ENCODE measurements at regions not wholly inside any gene's neighbourhood (a gene's known extent, or its start where the extent isn't known, plus 50 kb on each side); places are given as distances from the start of the nearest gene placed in this dataset.

DNA sequence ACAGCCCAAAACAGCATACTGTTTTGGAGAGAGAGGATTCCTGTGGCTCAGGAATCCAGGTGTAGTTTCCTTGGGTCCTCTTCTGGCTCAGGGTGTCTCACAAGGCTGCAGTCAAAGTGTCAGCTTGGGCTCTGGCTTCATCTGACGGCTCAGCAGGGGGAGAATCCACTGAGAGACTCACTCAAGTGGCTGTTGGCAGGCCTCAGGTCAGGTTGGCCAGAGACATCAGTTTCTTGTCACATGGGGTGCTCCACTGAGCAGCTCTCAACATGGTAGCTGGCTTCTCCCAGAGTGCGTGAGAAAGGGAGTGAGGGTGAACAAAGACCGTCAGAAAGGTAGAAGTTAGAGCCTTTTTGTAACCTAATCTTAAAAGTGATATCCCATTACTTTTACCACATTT is 168.4 kb downstream of the SOCS6 start:
- Mint-ChIP-seq H3K27ac (no peak overlapping the region), H3K36me3 (ENCODE audit: insufficient read depth) (no peaks in the 10 kb centered on the region), H3K4me3 (ENCODE audit: low read depth) (no peak overlapping the region), H3K27me3 (peaks cover 21% of the 10 kb centered on the region), H3K4me1 (ENCODE audit: low read depth) (no peaks in the 10 kb centered on the region), H3K9me3 (ENCODE audit: low read depth) (no peaks in the 10 kb centered on the region)
- no peak for DNase-seq (ENCODE audit: low spot score, unreplicated experiment)
- TF ChIP-seq, protein P1, sequence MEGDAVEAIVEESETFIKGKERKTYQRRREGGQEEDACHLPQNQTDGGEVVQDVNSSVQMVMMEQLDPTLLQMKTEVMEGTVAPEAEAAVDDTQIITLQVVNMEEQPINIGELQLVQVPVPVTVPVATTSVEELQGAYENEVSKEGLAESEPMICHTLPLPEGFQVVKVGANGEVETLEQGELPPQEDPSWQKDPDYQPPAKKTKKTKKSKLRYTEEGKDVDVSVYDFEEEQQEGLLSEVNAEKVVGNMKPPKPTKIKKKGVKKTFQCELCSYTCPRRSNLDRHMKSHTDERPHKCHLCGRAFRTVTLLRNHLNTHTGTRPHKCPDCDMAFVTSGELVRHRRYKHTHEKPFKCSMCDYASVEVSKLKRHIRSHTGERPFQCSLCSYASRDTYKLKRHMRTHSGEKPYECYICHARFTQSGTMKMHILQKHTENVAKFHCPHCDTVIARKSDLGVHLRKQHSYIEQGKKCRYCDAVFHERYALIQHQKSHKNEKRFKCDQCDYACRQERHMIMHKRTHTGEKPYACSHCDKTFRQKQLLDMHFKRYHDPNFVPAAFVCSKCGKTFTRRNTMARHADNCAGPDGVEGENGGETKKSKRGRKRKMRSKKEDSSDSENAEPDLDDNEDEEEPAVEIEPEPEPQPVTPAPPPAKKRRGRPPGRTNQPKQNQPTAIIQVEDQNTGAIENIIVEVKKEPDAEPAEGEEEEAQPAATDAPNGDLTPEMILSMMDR (IDR thresholded peaks at IDR 0.05; ENCODE audit: unreplicated experiment), result no peak

DNA sequence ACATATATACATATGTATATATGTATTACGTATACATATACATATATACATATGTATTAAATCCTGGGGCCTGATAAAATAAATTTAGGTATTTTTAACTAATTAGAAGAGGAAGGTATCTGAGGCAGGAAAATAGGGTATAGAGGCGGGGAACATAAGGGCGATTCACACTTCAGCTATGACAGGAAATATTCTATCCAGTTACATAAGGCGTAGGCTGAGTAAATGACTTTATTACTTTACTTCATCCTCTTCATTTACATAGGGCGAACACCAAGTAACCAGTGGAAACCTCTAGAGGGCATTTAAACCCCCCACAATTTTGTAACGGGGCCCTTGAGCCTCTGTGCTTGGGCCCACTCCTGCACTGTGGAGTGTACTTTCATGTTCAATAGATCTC is 167.5 kb downstream of the SOCS6 start:
- H3K4me3 Mint-ChIP-seq (ENCODE audit: low read depth), result no peak overlapping the region
- no peak for DNase-seq (ENCODE audit: low spot score, unreplicated experiment)
- TF ChIP-seq, protein P1 (IDR thresholded peaks at IDR 0.05; ENCODE audit: unreplicated experiment), result no peak
- H3K9me3 Mint-ChIP-seq (ENCODE audit: low read depth), result no peaks in the 10 kb centered on the region
- peaks cover 21% of the 10 kb centered on the region for H3K27me3 Mint-ChIP-seq
- H3K4me1 Mint-ChIP-seq (ENCODE audit: low read depth), result no peaks in the 10 kb centered on the region
- no peaks in the 10 kb centered on the region for H3K36me3 Mint-ChIP-seq (ENCODE audit: insufficient read depth)
- H3K27ac Mint-ChIP-seq, result no peak overlapping the region

DNA sequence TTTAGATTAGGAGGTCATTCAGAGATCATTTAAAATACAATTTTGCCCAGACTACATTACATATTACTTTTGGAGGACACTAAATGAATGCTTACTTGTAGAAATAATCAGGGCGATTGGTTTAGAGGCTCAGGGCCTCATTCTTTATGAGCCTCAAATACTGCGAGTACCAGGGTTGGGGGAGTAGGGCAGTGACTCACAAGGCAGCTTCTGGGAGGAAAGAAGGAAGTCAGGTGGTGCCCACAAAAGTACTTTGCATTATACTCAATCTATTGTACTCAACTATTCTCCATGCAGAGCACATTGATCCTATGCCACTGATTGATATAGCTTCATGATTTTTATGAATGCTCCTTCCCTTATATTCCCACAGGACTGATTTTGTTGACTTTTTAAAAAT is 166.9 kb downstream of the SOCS6 start:
- peaks cover 22% of the 10 kb centered on the region for H3K27me3 Mint-ChIP-seq

DNA sequence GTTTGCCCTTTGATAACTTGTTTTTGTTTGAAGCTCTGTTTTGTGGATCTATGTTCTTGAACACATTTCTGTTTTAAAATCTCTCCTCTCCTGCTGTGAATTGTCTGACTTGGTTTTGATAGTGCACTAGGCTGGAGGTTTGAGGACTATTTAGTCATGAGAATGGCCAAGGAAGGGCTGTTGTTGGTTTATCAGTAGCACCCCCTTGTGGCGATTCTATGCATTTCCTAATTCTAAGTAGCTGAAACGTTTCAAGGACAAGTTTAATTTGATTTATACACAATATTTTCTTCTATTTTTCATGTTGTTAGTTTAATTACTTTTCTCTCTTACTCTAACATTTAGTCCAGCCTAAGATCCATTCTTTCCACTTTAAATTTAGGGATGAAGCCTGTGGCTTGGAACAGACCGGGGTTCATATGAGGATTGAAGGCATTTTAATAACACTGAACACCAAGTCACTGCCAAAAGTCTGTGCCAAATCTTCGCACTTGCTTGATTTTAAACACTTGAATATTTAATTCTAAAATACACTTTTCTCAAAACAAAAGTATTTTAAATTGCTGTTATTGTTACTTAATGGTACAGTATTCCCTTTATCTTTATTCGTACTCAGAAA is 166.0 kb downstream of the SOCS6 start:
- no peaks in the 10 kb centered on the region for H3K9me3 Mint-ChIP-seq (ENCODE audit: low read depth)
- no peaks in the 10 kb centered on the region for H3K36me3 Mint-ChIP-seq (ENCODE audit: insufficient read depth)
- peak; percentile 32 for DNase-seq (ENCODE audit: low spot score, unreplicated experiment)
- no peak overlapping the region for H3K4me3 Mint-ChIP-seq (ENCODE audit: low read depth)
- H3K4me1 Mint-ChIP-seq (ENCODE audit: low read depth), result no peaks in the 10 kb centered on the region
- TF ChIP-seq, protein P1 (IDR thresholded peaks at IDR 0.05; ENCODE audit: unreplicated experiment), result peak; percentile 89
- H3K27ac Mint-ChIP-seq, result no peak overlapping the region
- peaks cover 22% of the 10 kb centered on the region for H3K27me3 Mint-ChIP-seq

More for the DNA sequence above, 166.9 kb downstream of the SOCS6 start:
- Mint-ChIP-seq H3K27ac (no peak overlapping the region), H3K4me1 (ENCODE audit: low read depth) (no peaks in the 10 kb centered on the region), H3K9me3 (ENCODE audit: low read depth) (no peaks in the 10 kb centered on the region), H3K4me3 (ENCODE audit: low read depth) (no peak overlapping the region), H3K36me3 (ENCODE audit: insufficient read depth) (no peaks in the 10 kb centered on the region)
- no peak for DNase-seq (ENCODE audit: low spot score, unreplicated experiment)
- TF ChIP-seq, protein P1 (IDR thresholded peaks at IDR 0.05; ENCODE audit: unreplicated experiment), result no peak

DNA sequence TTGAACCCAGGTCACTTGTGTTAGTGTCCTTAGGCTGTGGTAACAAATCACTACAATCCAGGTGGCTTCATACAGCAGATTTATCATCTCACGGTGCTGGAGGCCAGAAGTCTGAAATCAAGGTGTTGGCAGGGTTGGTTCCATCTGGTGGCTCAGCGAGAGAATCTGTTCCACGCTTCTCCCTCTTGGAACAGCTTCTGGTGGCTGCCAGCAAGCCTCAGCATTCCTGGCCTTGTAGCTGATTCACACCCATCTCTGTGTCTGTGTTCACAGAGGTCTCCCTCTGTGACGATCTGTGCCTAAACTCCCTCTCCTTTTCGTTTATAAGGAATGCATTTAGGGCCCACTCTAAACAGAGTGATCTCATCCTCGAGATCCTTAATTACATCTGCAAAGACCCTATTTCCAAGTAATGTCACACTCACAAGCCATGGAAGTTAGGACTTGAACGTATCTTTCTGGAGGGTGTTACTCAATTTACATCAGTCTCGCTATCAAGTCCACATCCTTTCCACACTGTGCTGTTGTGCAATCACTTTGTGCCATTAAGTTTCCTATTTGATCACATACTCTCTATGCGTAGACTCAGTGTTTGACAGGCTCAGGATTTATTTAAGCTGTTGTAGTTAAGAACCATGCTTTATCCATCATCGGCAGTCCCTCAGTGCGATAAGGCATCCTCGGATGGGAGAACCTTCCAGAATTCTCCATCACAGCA is 164.4 kb downstream of the SOCS6 start:
- H3K36me3 Mint-ChIP-seq (ENCODE audit: insufficient read depth), result no peaks in the 10 kb centered on the region
- H3K4me1 Mint-ChIP-seq (ENCODE audit: low read depth), result no peaks in the 10 kb centered on the region
- TF ChIP-seq, protein P1 (IDR thresholded peaks at IDR 0.05; ENCODE audit: unreplicated experiment), result no peak

More for the DNA sequence above, 164.4 kb downstream of the SOCS6 start:
- Mint-ChIP-seq H3K4me3 (ENCODE audit: low read depth) (no peak overlapping the region), H3K27ac (no peak overlapping the region), H3K27me3 (peaks cover 22% of the 10 kb centered on the region), H3K9me3 (ENCODE audit: low read depth) (no peaks in the 10 kb centered on the region)
- no peak for DNase-seq (ENCODE audit: low spot score, unreplicated experiment)
